NCI-H2227 treated with DMSO at 0.1 percent for 48 hours (cell line): ENCODE measurements at regions not wholly inside any gene's neighbourhood (a gene's known extent, or its start where the extent isn't known, plus 50 kb on each side); places are given as distances from the start of the nearest gene placed in this dataset.
"Not testable (repeated sequence)": the region's sequence is repeated elsewhere in the genome, so short reads cannot be mapped to it uniquely, and the experiment has no call there.

ENCODE experiments used
- DNase-seq: peaks from one replicate; lab custom pipeline; 2025; lab: John Stamatoyannopoulos, UW

DNA sequence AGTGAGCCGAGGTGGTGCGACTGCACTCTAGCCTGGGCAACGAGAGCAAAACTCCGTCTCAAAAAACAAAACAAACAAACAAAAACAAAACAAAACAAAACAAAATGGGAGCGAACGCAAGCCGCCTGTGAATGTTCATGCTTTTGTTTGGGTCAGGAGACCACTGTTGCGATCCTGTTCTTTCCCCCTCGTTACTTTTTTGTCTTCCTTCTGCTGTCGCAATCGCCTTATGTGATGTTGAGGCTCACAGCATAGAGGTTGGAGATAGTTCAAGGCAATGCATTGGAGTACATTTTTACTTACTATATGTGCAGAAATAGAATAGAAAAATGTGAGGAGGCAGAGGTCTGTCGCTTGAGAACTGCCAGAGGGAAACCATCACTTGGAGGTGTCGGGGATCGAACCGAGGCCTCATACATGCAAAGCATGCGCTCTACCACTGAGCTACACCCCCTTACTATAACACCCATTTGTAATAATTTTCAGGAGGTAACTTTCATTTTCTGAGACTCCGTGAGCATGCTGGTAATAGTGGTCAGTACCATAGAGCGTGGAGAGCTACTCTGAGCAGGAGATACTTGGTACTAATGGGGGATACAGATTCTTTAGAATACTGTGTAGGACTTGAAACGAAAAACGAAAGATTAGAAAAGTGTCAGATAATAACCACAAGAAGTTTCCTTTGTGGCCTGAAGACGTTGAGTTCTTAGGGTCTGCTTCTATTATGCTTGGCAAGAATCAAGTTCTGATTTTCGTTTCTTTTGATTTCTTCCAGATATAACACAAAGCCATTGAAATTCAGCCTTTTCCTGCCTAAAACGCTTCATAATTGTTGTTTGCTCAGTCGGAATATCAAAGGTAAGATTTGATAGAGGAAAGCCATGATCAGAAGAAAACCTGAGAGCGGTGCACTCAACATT, 121.1 kb downstream of the TRIM27 start:
- DNase-seq: peak; percentile 42

GRCh38 chr6:28803337-28803709, 120.5 kb downstream of the TRIM27 start:
- DNase-seq: no peak

DNA sequence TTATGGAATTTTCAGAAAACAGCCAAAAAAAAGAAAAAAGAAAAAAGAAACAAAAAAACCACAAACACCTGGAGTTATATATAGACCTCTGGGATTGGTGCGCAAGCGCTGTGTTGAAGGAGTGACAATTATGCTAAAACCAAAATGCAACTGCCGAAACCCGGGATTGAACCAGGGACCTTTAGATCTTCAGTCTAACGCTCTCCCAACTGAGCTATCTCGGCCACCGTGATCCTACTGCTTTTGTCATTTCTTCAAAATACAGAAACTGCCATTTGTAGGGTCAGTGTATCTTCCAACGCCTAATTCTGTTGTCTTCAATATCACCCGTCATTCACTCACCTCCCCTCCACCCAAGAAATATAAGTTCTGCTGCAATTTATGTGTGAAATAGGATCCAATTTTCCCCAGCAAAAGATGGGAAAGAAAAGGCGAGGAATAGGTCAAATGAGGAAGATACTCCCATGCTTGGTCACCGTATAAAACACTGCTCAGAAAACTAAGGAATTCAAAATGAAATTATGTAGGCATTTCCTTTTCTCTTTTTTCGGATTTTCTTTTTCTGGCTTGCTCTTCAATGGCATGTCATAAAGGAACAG, 116.0 kb downstream of the TRIM27 start:
- peak; percentile 64 for DNase-seq

DNA sequence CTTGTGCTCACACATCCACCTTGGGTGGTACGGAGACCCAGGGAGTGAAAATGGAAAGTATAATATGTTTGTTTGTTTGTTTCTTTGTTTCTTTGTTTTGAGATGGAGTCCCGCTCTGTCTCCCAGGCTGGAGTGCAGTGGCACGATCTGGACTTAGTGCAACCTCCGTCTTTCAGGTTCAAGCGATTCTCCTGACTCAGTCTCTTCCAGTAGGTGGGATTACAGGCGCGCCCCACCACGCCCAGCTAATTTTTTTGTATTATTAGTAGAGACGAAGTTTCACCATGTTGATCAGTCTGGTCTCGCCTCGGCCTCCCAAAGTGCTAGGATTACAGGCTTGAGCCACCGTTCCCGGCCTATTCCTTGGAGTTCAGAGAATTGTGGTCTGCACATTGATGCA, 115.4 kb downstream of the TRIM27 start:
- DNase-seq: no peak

GRCh38 chr6:28809947-28810658, 113.7 kb downstream of the TRIM27 start:
- peak; percentile 15 for DNase-seq

- no peak for DNase-seq
These were observed 113.1 kb downstream of the TRIM27 start for GRCh38 chr6:28810659-28811053.

GRCh38 chr6:28811873-28812272, 111.9 kb downstream of the TRIM27 start:
- DNase-seq: no peak

DNA sequence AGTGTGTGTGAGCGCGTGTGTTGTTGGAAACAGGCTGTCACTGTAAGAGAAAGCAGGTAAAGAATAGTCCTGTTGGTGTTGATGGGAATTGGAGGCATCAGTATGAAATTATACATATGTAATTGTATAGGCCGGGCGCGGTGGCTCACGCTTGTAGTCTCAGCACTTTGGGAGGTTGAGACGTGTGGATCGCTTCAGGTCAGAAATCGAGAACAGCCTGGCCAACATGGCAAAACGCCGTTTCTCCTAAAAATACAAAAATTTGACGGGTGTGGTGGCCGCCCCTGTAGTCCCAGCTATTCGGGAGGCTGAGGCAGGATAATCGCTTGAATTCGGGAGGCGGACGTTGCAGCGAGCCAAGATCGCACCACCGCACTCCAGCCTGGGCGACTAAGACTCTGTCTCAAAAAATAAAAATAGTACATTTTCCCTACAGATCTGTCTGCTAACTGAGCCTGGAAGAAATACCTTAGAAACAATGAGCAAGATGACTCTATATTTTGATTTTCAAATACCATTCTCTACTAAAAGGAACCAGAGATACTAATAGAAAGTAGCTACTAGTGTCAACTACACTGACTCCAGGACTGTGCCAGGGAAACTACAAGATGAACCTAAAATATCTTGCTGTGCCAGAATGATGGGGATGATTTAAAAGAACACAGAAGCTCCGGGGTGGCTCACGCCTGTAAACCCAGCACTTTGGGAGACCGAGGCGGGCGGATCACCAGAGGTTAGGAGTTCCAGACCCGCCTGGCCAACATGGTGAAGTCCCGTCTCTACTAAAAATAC, 110.8 kb downstream of the TRIM27 start:
- DNase-seq: no peak

DNA sequence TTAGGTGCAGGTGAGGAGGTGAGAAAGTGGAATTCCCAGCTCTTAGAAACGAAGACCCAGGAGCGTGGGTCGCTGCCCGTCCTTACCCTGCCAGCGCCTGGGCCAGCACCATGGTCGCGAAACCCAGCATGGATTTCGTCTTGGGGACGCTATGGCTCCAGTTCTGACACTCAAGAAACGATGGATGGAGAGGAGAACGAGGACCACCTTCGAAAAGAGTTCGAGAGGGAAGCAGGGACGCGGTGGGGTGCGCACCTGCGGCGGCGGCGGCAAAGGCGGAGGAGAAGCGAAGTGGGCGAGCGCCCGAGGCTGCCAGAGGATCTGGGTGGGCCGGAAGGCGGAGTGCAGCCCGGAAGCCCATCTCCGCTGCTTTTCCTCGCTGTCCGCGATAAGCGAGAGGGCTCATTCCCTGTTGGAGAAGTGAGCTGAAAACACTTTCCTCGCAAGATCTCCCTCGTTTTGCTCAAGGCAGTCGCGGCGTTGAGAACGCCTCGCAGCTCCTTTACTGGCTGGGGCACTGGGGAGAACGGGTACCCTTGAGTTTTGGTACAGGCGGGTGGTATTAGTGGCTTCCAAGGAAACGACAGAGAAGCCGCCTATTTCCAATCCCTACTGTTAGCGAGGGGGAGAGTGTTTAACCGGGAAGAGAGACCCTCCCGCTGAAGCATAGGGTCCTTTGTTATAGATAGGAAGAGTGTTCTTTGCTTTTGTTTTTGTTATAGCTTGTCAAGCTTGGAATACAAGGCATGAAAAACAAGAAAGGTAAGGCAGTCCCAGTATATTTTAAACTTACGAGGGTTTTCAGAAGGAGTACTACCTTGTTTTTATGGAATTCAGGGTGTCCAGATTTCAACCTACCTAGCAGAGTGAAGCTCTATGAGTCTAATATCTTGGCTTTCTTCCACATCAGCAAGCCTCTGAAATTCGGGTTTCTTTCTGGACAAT, 109.5 kb downstream of the TRIM27 start:
- DNase-seq: no peak

GRCh38 chr6:28816339-28816908, 107.4 kb downstream of the TRIM27 start:
- DNase-seq: no peak

GRCh38 chr6:28816909-28817807, 106.6 kb downstream of the TRIM27 start:
- peak; percentile 27 for DNase-seq

GRCh38 chr6:28817808-28818145, 106.0 kb downstream of the TRIM27 start:
- DNase-seq: no peak

DNA sequence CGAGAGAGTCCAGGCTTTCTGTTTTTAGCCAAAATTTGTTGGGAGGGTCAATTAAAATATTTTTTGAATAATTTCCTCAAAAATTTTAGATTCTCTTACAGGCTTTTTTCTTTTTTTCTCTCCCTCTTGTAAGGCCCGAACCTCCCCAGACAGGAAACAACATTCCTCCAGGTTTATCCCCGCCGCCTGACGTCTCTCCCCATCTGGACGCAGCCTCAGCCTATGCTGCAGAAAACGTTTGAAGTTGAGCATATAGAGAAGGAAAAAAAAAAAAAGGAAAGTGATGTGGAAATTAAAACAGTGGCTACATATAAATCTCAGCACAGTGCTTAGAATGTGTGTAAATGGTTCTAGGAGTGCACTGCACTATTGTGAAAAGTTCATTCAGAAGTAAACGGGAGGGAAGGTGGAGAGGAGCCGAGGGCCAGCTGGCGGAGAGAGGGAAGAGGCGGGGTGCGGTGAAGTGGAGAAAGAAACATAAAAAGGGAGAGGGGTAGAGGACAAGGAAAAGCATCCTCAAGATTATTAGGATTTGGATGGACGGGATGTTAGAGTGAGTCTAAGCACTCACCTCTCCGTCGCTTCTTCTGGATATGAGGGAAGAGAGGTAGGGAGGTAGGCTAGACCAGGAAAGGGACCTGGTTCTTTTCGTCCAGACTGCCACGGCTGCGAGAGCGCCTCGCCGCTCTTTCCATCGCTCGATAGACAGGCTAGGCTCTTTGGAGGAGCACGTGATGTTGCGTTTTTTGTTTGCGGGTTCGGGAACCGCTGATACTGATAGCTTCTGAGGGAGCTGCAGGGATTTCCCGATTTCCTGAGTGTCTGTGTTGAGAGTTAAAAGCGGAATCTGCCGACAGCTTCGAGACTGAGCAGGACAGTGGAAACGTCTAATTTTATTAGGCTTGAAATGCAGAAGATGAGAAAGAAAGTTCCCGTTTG, 98.7 kb downstream of the TRIM27 start:
- no peak for DNase-seq

- no peak for DNase-seq
These were observed 98.0 kb downstream of the TRIM27 start for GRCh38 chr6:28825732-28826293.

DNA sequence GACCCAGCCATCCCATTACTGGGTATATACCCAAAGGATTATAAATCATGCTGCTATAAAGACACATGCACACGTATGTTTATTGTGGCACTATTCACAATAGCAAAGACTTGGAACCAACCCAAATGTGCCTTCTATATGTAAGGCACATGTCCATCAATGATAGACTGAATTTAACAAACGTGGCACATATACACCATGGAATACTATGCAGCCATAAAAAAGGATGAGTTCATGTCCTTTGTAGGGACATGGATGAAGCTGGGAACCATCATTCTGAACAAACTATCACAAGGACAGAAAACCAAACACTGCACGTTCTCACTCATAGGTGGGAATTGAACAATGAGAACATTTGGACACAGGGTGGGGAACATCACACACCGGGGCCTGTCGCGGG, 92.1 kb downstream of the TRIM27 start:
- not testable (repeated sequence) for DNase-seq

DNA sequence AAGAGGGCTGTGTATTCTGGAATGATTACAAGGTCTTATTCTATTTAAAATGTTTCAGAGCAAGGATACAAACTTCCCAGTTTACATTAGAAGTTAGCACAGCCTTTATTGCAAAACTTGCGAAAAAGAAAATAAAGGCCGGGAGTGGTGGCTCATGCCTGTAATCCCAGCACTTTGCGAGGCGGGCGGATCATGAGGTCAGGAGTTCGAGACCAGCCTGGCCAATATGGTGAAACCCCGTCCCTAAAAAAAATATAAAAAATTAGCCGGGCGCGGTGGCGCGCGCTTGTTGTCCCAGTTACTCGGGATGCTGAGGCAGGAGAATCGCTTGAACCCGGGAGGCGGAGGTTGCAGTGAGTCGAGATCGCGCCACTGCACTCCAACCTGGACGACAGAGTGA, 87.1 kb downstream of the TRIM27 start:
- DNase-seq: not testable (repeated sequence)

DNA sequence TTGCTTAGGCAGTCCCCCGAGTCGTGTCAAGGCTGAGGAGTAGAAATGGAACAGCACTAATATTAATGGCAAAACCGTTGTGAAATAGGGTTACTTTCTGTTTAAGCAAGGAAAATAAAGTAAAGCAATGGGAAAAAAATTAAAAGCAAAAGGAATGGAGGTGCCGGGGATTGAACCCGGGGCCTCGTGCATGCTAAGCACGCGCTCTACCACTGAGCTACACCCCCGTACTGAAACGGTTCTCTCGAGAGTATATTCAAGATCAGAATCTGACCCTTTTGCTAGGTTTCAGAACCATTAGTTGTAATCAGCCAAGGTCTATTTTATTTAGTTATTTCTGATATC, 85.5 kb downstream of the TRIM27 start:
- peak; percentile 93 for DNase-seq
